Endodermal cell (in vitro differentiated cells): ENCODE measurements at regions not wholly inside any gene's neighbourhood (a gene's known extent, or its start where the extent isn't known, plus 50 kb on each side); places are given as distances from the start of the nearest gene placed in this dataset.

Experiments used
- DNase-seq: peaks from one replicate; pipeline ENCODE4 v3.0.0-alpha.2; 2017
- H3K27ac ChIP-seq: 2 replicates; pipeline ENCODE4 v1.5.1; 2013; ENCODE audit warnings: mild to moderate bottlenecking, low read depth, low read length, moderate library complexity
- H3K27me3 ChIP-seq: 2 replicates; pipeline ENCODE4 v1.6.1; 2013; ENCODE audit warnings: mild to moderate bottlenecking, low read length, moderate library complexity; ENCODE audit not compliant: insufficient read depth, control insufficient read depth, poor library complexity, severe bottlenecking
- H3K36me3 ChIP-seq: 2 replicates; pipeline ENCODE4 v1.7.0; 2013; ENCODE audit warnings: mild to moderate bottlenecking, low read length, moderate library complexity; ENCODE audit not compliant: control insufficient read depth, insufficient read depth
- H3K4me1 ChIP-seq: one replicate; pipeline ENCODE4 v1.7.0; 2013; ENCODE audit warnings: low read length; ENCODE audit not compliant: control insufficient read depth, insufficient read depth
- H3K4me3 ChIP-seq: 2 replicates; pipeline ENCODE4 v1.5.1; 2013; ENCODE audit warnings: mild to moderate bottlenecking, low read length, moderate library complexity
- H3K9ac ChIP-seq: 2 replicates; pipeline ENCODE4 v1.6.1; 2013; ENCODE audit warnings: mild to moderate bottlenecking, low read length, moderate library complexity; ENCODE audit not compliant: poor library complexity, severe bottlenecking; ENCODE audit errors: extremely low read depth
- H3K9me3 ChIP-seq: 2 replicates; pipeline ENCODE4 v1.6.1; 2013; ENCODE audit warnings: mild to moderate bottlenecking, low read length, moderate library complexity; ENCODE audit not compliant: control insufficient read depth
- H3K27ac Mint-ChIP-seq: 2 replicates; pipeline ENCODE4 v1.8.0; 2020; ENCODE audit warnings: mixed read lengths
- H3K27me3 Mint-ChIP-seq: 2 replicates; pipeline ENCODE4 v1.8.0; 2021; ENCODE audit warnings: mild to moderate bottlenecking, mixed read lengths; ENCODE audit not compliant: insufficient read depth
- H3K36me3 Mint-ChIP-seq: 2 replicates; pipeline ENCODE4 v1.8.0; 2020; ENCODE audit warnings: low read depth, mixed read lengths
- H3K4me1 Mint-ChIP-seq: 2 replicates; pipeline ENCODE4 v1.8.0; 2020; ENCODE audit warnings: mixed read lengths
- H3K4me3 Mint-ChIP-seq: 2 replicates; pipeline ENCODE4 v1.8.0; 2020; ENCODE audit warnings: mild to moderate bottlenecking, moderate library complexity, mixed read lengths
- H3K9me3 Mint-ChIP-seq: 2 replicates; pipeline ENCODE4 v1.8.0; 2020; ENCODE audit warnings: mild to moderate bottlenecking, mixed read lengths
- CTCF ChIP-seq: fragments of 200-600 bp; sonication (generic); conservative IDR thresholded peaks from 2 replicates; pipeline ENCODE4 v1.5.0; 2021; ENCODE audit warnings: antibody characterized with exemption, mild to moderate bottlenecking
- WGBS, 2 experiments: methylation state at CpG; one replicate each; pipeline versions ENCODE4 v1.1.5 to v1.1.7; 2013; ENCODE audit warnings: missing lambda C conversion rate in 2 of 2, mixed read lengths in 1 of 2; ENCODE audit not compliant: insufficient coverage in 1 of 2, insufficient read length in 1 of 2; 5-methylcytosine and 5-hydroxymethylcytosine counted together

- H3K27ac Mint-ChIP-seq, result no peak overlapping the region
- H3K27me3 Mint-ChIP-seq, result no peaks in the 10 kb centered on the region
- Histone ChIP-seq H3K36me3 (no peaks in the 10 kb centered on the region), H3K9me3 (no peaks in the 10 kb centered on the region), H3K4me1 (no peaks in the 10 kb centered on the region), H3K27ac (no peak overlapping the region), H3K27me3 (no peaks in the 10 kb centered on the region), H3K4me3 (no peak overlapping the region), H3K9ac (no peak overlapping the region)
- H3K9me3 Mint-ChIP-seq, result no peaks in the 10 kb centered on the region
- 64 to 80% methylated on average over 3 to 4 of the region's 4 CpGs for WGBS, 2 experiments
- DNase-seq, result no peak
- H3K4me3 Mint-ChIP-seq, result no peak overlapping the region
- no peaks in the 10 kb centered on the region for H3K36me3 Mint-ChIP-seq
- TF ChIP-seq CTCF, result no peak
- H3K4me1 Mint-ChIP-seq, result peaks cover 21% of the 10 kb centered on the region
Measured at GRCh38 chr20:40258931-40259330, 430.1 kb downstream of the MAFB start.

- Mint-ChIP-seq H3K4me3 (no peak overlapping the region), H3K27ac (no peak overlapping the region), H3K4me1 (peaks cover 13% of the 10 kb centered on the region), H3K36me3 (peaks cover 2% of the 10 kb centered on the region), H3K9me3 (no peaks in the 10 kb centered on the region), H3K27me3 (no peaks in the 10 kb centered on the region)
- no peak for TF ChIP-seq CTCF
- no peak overlapping the region for H3K9ac ChIP-seq
- H3K4me3 ChIP-seq, result no peak overlapping the region
- no peak overlapping the region for H3K27ac ChIP-seq
- no peaks in the 10 kb centered on the region for H3K27me3 ChIP-seq
- no peaks in the 10 kb centered on the region for H3K36me3 ChIP-seq
- no peaks in the 10 kb centered on the region for H3K9me3 ChIP-seq
- no peak for DNase-seq
- 97% methylated on average over 2 of the region's 2 CpGs; no CpG with 5 or more reads in 1 of the 2 experiments for WGBS, 2 experiments
- no peaks in the 10 kb centered on the region for H3K4me1 ChIP-seq
Measured at GRCh38 chr20:40257763-40258162, 431.3 kb downstream of the MAFB start.

GRCh38 chr20:40255365-40255764, 433.7 kb downstream of the MAFB start:
- peaks cover 5% of the 10 kb centered on the region for H3K4me1 Mint-ChIP-seq
- DNase-seq, result no peak
- 100% methylated on average over 1 of the region's 1 CpG for whole genome bisulfite sequencing, 2 experiments
- Histone ChIP-seq H3K9me3 (peaks cover 9% of the 10 kb centered on the region), H3K36me3 (no peaks in the 10 kb centered on the region), H3K27me3 (no peaks in the 10 kb centered on the region), H3K4me3 (no peak overlapping the region), H3K27ac (no peak overlapping the region), H3K9ac (no peak overlapping the region), H3K4me1 (no peaks in the 10 kb centered on the region)
- H3K27ac Mint-ChIP-seq, result no peak overlapping the region
- H3K9me3 Mint-ChIP-seq, result peaks cover 8% of the 10 kb centered on the region
- H3K36me3 Mint-ChIP-seq, result peaks cover 10% of the 10 kb centered on the region
- TF ChIP-seq CTCF, result peak; percentile 63
- H3K4me3 Mint-ChIP-seq, result no peak overlapping the region
- no peaks in the 10 kb centered on the region for H3K27me3 Mint-ChIP-seq
